MV-4-11 (cell line): ENCODE measurements at regions not wholly inside any gene's neighbourhood (a gene's known extent, or its start where the extent isn't known, plus 50 kb on each side); places are given as distances from the start of the nearest gene placed in this dataset.
A peak's percentile ranks its signal among the peaks of the same experiment; 100 is the strongest.
"Not testable (repeated sequence)": the region's sequence is repeated elsewhere in the genome, so short reads cannot be mapped to it uniquely, and the experiment has no call there.

Source experiments
- DNase-seq: peaks from one replicate; lab custom pipeline; 2025; lab: John Stamatoyannopoulos, UW

- no peak for DNase-seq
Measured at GRCh38 chr1:213680677-213681325, 307.0 kb upstream of the PROX1 start.

- DNase-seq: no peak
Measured at GRCh38 chr1:213681788-213682340, 305.9 kb upstream of the PROX1 start.

- DNase-seq: no peak
Measured at GRCh38 chr1:213683529-213683928, 304.2 kb upstream of the PROX1 start.

GRCh38 chr1:213684454-213684853, 303.3 kb upstream of the PROX1 start:
- DNase-seq: no peak

GRCh38 chr1:213685992-213686582, 301.7 kb upstream of the PROX1 start:
- no peak for DNase-seq

- no peak for DNase-seq
Measured at GRCh38 chr1:213686983-213687382, 300.8 kb upstream of the PROX1 start.

- no peak for DNase-seq
Measured at GRCh38 chr1:213687832-213688231, 299.9 kb upstream of the PROX1 start.

- no peak for DNase-seq
Measured at GRCh38 chr1:213688655-213689054, 299.1 kb upstream of the PROX1 start.

- no peak for DNase-seq
Measured at GRCh38 chr1:213689260-213689659, 298.5 kb upstream of the PROX1 start.

GRCh38 chr1:213690341-213690917, 297.3 kb upstream of the PROX1 start:
- DNase-seq: no peak

GRCh38 chr1:213692321-213692720, 295.5 kb upstream of the PROX1 start:
- no peak for DNase-seq

- DNase-seq: no peak
Measured at GRCh38 chr1:213693864-213694263, 293.9 kb upstream of the PROX1 start.

- no peak for DNase-seq
Measured at GRCh38 chr1:213697192-213697802, 290.5 kb upstream of the PROX1 start.

GRCh38 chr1:213698092-213698702, 289.6 kb upstream of the PROX1 start:
- no peak for DNase-seq

- DNase-seq: no peak
Measured at GRCh38 chr1:213702703-213703102, 285.1 kb upstream of the PROX1 start.

- no peak for DNase-seq
Measured at GRCh38 chr1:213704941-213705340, 282.8 kb upstream of the PROX1 start.

- not testable (repeated sequence) for DNase-seq
Measured at GRCh38 chr1:213711833-213712490, 275.8 kb upstream of the PROX1 start.

GRCh38 chr1:213714645-213715044, 273.1 kb upstream of the PROX1 start:
- no peak for DNase-seq

- no peak for DNase-seq
Measured at GRCh38 chr1:213715182-213715581, 272.6 kb upstream of the PROX1 start.

GRCh38 chr1:213719462-213719861, 268.3 kb upstream of the PROX1 start:
- peak; percentile 21 for DNase-seq

- DNase-seq: no peak
Measured at GRCh38 chr1:213720032-213720431, 267.7 kb upstream of the PROX1 start.

- no peak for DNase-seq
Measured at GRCh38 chr1:213723187-213723586, 264.6 kb upstream of the PROX1 start.
